ENCODE measurements at regions not wholly inside any gene's neighbourhood (a gene's known extent, or its start where the extent isn't known, plus 50 kb on each side); places are given as distances from the start of the nearest gene placed in this dataset.

DNA sequence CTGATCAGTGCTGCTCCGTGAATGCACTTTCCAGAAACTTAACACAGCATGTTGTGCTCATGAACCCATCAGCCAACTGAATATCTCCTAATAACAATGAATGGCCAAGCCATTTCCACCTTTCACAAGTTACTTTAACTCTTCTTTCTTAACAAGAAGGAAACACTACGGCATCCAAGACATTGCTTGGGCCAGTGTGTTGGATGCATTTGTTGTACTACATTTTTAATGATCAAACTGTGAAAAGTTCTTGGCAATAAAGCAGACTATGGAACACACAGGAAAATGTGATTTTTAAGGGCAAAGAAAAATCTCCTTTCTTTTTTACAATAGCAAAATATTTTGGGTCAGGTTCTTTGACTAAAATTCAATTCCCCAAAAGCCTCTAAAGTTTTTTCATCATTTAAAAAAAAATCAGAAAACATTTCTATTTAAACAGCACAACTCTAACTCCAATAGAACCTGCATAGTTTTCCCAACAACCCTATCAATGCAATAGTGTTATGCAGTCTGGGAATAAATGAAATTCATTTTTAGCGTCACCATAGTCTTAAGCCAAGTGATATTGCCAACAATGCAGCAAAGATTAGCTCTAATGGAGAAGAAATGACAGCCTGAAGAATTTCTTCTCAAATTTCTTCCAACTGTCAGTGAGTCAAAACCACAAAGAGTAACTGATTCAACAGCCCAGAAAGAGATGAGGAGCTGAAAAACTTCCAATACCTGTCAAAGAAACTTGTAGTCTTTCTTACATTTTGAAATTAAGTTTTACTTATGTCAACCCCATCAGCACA, 50.7 kb upstream of the PTPRR start:
- in situ Hi-C loops (cut with HindIII; ENCODE audit: low sequenced_read_pairs), result no loop called here
- TF ChIP-seq, protein P1, sequence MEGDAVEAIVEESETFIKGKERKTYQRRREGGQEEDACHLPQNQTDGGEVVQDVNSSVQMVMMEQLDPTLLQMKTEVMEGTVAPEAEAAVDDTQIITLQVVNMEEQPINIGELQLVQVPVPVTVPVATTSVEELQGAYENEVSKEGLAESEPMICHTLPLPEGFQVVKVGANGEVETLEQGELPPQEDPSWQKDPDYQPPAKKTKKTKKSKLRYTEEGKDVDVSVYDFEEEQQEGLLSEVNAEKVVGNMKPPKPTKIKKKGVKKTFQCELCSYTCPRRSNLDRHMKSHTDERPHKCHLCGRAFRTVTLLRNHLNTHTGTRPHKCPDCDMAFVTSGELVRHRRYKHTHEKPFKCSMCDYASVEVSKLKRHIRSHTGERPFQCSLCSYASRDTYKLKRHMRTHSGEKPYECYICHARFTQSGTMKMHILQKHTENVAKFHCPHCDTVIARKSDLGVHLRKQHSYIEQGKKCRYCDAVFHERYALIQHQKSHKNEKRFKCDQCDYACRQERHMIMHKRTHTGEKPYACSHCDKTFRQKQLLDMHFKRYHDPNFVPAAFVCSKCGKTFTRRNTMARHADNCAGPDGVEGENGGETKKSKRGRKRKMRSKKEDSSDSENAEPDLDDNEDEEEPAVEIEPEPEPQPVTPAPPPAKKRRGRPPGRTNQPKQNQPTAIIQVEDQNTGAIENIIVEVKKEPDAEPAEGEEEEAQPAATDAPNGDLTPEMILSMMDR (IDR thresholded peaks at IDR 0.05; ENCODE audit: low read depth, low read length, missing control alignments), result no peak
- H3K4me3 ChIP-seq (ENCODE audit: low read depth, low read length), result no peak overlapping the region
- peak; percentile 34 for DNase-seq (ENCODE audit: low read depth)
